ENCODE measurements at regions not wholly inside any gene's neighbourhood (a gene's known extent, or its start where the extent isn't known, plus 50 kb on each side); places are given as distances from the start of the nearest gene placed in this dataset.

GRCh38 chr3:174480767-174481166 is 378.4 kb upstream of the NAALADL2 start:
- H3K36me3 ChIP-seq (ENCODE audit: control insufficient read depth in 2 of 2, extremely low read depth in 1 of 2, insufficient read depth in 2 of 2, low read length in 2 of 2) = no peaks in the 10 kb centered on the region
- no TSS peak for BruUV-seq (replicated peaks)
- no peak overlapping the region for H3K4me3 ChIP-seq (replicated peaks in 1 of 3; ENCODE audit: insufficient read depth in 1 of 3, low read depth in 1 of 3, low read length in 3 of 3)
- no peak overlapping the region for H3K27ac ChIP-seq (ENCODE audit: insufficient read depth, low read depth, low read length)
- DNase-seq (ENCODE audit: low read depth, low spot score) (no peak), FAIRE-seq (no peak)
- POLR2A ChIA-PET = no interaction called here
- intact Hi-C loops (cut with micrococcal nuclease) = no loop called here
- no peak overlapping the region for H2AFZ ChIP-seq (ENCODE audit: low read depth, low read length)
- H3K9me1 ChIP-seq (replicated peaks; ENCODE audit: control insufficient read depth, extremely low read depth, insufficient read depth, low read length) = no peaks in the 10 kb centered on the region
- CTCF ChIA-PET = no interaction called here
- no peak overlapping the region for H3K4me2 ChIP-seq (ENCODE audit: insufficient read depth, low read length)
- dilution Hi-C loops (cut with MboI; ENCODE audit: extremely low pct_ligation_motif_present, low sequenced_read_pairs) = no loop called here
- no peaks in the 10 kb centered on the region for H3K79me2 ChIP-seq (ENCODE audit: control insufficient read depth, insufficient read depth, low read length)
- no peak for TF ChIP-seq FOS (IDR thresholded peaks at IDR 0.05; ENCODE audit: borderline replicate concordance, insufficient read depth, low read length)
- no peaks in the 10 kb centered on the region for H3K9me3 ChIP-seq (replicated peaks; ENCODE audit: control insufficient read depth, insufficient read depth, low read length)
- H4K20me1 ChIP-seq (replicated peaks; ENCODE audit: control insufficient read depth, extremely low read depth, insufficient read depth, low read length) = no peaks in the 10 kb centered on the region
- no peaks in the 10 kb centered on the region for H3K27me3 ChIP-seq (ENCODE audit: control insufficient read depth in 2 of 2, insufficient read depth in 2 of 2, low read length in 2 of 2)
- no peaks in the 10 kb centered on the region for H3K4me1 ChIP-seq (ENCODE audit: control insufficient read depth, extremely low read depth, insufficient read depth, low read length)
- H3K9ac ChIP-seq (replicated peaks; ENCODE audit: extremely low read depth, insufficient read depth, low read length) = no peak overlapping the region

DNA sequence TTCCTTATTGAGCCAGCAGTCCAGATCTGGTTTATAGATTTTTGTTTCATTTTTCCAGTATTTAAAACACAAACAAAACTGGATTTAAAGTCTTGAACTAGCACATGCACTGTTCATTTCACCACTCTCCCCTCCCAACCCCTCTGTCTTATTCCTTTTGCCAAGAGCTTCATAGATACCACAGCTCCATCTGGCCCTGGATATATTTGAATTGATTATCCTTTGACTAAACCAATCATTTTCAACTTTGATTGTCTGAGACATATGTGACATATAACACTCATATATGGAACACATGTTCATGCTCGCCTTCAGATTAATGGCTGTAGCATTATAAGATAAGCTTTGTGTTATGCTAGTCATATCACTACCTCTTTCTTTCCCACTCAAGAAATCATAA is 376.6 kb upstream of the NAALADL2 start:
- Histone ChIP-seq H3K36me3 (ENCODE audit: control insufficient read depth in 2 of 2, extremely low read depth in 1 of 2, insufficient read depth in 2 of 2, low read length in 2 of 2) (no peaks in the 10 kb centered on the region), H3K9me1 (replicated peaks; ENCODE audit: control insufficient read depth, extremely low read depth, insufficient read depth, low read length) (no peaks in the 10 kb centered on the region), H2AFZ (ENCODE audit: low read depth, low read length) (no peak overlapping the region), H3K4me1 (ENCODE audit: control insufficient read depth, extremely low read depth, insufficient read depth, low read length) (no peaks in the 10 kb centered on the region), H3K79me2 (ENCODE audit: control insufficient read depth, insufficient read depth, low read length) (no peaks in the 10 kb centered on the region), H3K9me3 (replicated peaks; ENCODE audit: control insufficient read depth, insufficient read depth, low read length) (no peaks in the 10 kb centered on the region), H3K27ac (ENCODE audit: insufficient read depth, low read depth, low read length) (no peak overlapping the region), H3K27me3 (ENCODE audit: control insufficient read depth in 2 of 2, insufficient read depth in 2 of 2, low read length in 2 of 2) (no peaks in the 10 kb centered on the region), H3K9ac (replicated peaks; ENCODE audit: extremely low read depth, insufficient read depth, low read length) (no peak overlapping the region), H3K4me2 (ENCODE audit: insufficient read depth, low read length) (no peak overlapping the region), H3K4me3 (replicated peaks in 1 of 3; ENCODE audit: insufficient read depth in 1 of 3, low read depth in 1 of 3, low read length in 3 of 3) (no peak overlapping the region), H4K20me1 (replicated peaks; ENCODE audit: control insufficient read depth, extremely low read depth, insufficient read depth, low read length) (no peaks in the 10 kb centered on the region)
- intact Hi-C loops (cut with micrococcal nuclease) = no loop called here
- FAIRE-seq = no peak
- no peak for DNase-seq (ENCODE audit: low read depth, low spot score)
- POLR2A ChIA-PET = no interaction called here
- BruUV-seq (replicated peaks) = no TSS peak
- CTCF ChIA-PET = no interaction called here
- TF ChIP-seq FOS (IDR thresholded peaks at IDR 0.05; ENCODE audit: borderline replicate concordance, insufficient read depth, low read length) = no peak
- dilution Hi-C loops (cut with MboI; ENCODE audit: extremely low pct_ligation_motif_present, low sequenced_read_pairs) = no loop called here

DNA sequence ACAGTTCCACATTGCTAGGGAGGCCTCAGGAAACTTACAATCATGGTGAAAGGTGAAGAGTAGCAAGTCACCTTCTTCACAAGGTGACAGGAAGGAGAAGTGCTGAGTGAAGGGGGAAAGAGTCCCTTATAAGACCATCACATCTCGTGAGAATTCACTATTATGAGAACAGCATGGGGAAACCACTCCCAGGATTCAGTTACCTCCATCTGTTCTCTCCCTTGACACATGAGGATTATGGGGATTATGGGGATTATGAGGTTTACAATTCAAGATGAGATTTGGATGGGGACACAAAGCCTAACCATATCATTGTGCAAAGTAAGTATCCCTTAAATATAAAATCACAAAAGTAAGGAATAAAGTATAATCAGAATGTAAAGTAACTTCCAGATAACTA is 375.9 kb upstream of the NAALADL2 start:
- TF ChIP-seq CTCF (IDR thresholded peaks at IDR 0.05; ENCODE audit: extremely low read depth in 1 of 2, insufficient read depth in 1 of 2, low read depth in 1 of 2, low read length in 2 of 2) = no peak
- TF ChIP-seq GATA2 (IDR thresholded peaks at IDR 0.05; ENCODE audit: insufficient read depth, insufficient read length, low read depth, low read length) = no peak
- Histone ChIP-seq H3K79me2 (ENCODE audit: control insufficient read depth, insufficient read depth, low read length) (no peaks in the 10 kb centered on the region), H4K20me1 (replicated peaks; ENCODE audit: control insufficient read depth, extremely low read depth, insufficient read depth, low read length) (no peaks in the 10 kb centered on the region), H3K4me1 (ENCODE audit: control insufficient read depth, extremely low read depth, insufficient read depth, low read length) (no peaks in the 10 kb centered on the region), H3K9ac (replicated peaks; ENCODE audit: extremely low read depth, insufficient read depth, low read length) (no peak overlapping the region), H3K4me3 (replicated peaks in 1 of 3; ENCODE audit: insufficient read depth in 1 of 3, low read depth in 1 of 3, low read length in 3 of 3) (no peak overlapping the region), H3K27me3 (ENCODE audit: control insufficient read depth in 2 of 2, insufficient read depth in 2 of 2, low read length in 2 of 2) (no peaks in the 10 kb centered on the region), H3K36me3 (ENCODE audit: control insufficient read depth in 2 of 2, extremely low read depth in 1 of 2, insufficient read depth in 2 of 2, low read length in 2 of 2) (no peaks in the 10 kb centered on the region), H2AFZ (ENCODE audit: low read depth, low read length) (no peak overlapping the region), H3K9me3 (replicated peaks; ENCODE audit: control insufficient read depth, insufficient read depth, low read length) (no peaks in the 10 kb centered on the region), H3K9me1 (replicated peaks; ENCODE audit: control insufficient read depth, extremely low read depth, insufficient read depth, low read length) (no peaks in the 10 kb centered on the region), H3K4me2 (ENCODE audit: insufficient read depth, low read length) (no peak overlapping the region), H3K27ac (ENCODE audit: insufficient read depth, low read depth, low read length) (no peak overlapping the region)
- no TSS peak for BruUV-seq (replicated peaks)
- dilution Hi-C loops (cut with MboI; ENCODE audit: extremely low pct_ligation_motif_present, low sequenced_read_pairs) = no loop called here
- CTCF ChIA-PET = no interaction called here
- intact Hi-C loops (cut with micrococcal nuclease) = no loop called here
- no peak for FAIRE-seq
- DNase-seq (ENCODE audit: low read depth, low spot score) = no peak
- POLR2A ChIA-PET = no interaction called here

Data from endothelial cell of umbilical vein (primary cell).